Gastrocnemius medialis (tissue), 4 donors: ENCODE measurements at regions not wholly inside any gene's neighbourhood (a gene's known extent, or its start where the extent isn't known, plus 50 kb on each side); places are given as distances from the start of the nearest gene placed in this dataset.

ENCODE experiments used
- POLR2A ChIP-seq, 2 donors: fragments of 450-650 bp; IDR thresholded peaks; one replicate each; pipeline ENCODE4 v1.6.1; 2017; ENCODE audit warnings: antibody characterized with exemption in 2 of 2, mild to moderate bottlenecking in 2 of 2, moderate library complexity in 2 of 2
- TF ChIP-seq, protein P1 (sequence below), 5 experiments: fragments of 450-650 bp in 3 of 5; fragments of 200-600 bp in 2 of 5; sonication (generic) in 2 of 5; IDR thresholded peaks in 4 of 5; conservative IDR thresholded peaks in 1 of 5; 1 replicate in 4 of 5; 2 replicates in 1 of 5; pipeline ENCODE4 v1.5.1; 2016 to 2019; ENCODE audit warnings: antibody characterized with exemption in 5 of 5, mild to moderate bottlenecking in 3 of 5, moderate library complexity in 3 of 5

DNA sequence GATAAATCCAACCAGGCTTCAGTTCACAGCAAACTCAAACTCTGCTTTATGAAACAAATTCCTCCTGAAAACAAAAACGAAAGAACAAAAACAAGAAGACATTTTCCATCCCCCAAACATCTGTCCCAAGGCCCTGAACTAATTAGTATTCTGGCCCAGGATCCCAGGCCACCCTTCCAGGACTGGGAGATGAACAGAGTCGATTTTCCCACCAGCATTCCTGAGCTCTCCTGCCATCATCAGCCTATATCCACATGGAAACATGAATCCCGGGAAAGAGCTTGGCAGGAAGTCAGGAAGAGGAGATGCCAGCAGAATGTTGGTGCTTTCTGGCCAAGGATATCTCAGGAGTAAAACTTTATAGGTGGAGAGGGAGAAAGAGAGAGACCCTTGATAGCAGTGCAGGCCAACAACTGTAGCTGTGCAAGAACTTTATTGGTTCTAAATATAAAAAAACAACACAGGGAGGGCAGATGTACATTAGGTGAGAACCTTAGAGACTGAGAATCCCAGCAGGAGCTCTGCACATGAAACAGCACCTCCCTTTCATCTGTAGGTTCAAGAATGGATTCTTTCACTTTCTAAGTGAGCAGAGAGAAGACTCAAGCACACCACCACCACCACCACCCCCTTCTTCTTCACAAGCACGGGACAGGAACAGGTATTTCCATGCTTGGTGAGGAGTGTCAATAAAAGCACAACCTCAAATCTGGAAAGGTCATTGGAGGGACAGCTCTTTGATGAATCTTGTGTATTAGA is 190.7 kb upstream of the TAS2R1 start:
- TF ChIP-seq POLR2A (IDR thresholded peaks at IDR 0.05): no peak
- TF ChIP-seq, protein P1, sequence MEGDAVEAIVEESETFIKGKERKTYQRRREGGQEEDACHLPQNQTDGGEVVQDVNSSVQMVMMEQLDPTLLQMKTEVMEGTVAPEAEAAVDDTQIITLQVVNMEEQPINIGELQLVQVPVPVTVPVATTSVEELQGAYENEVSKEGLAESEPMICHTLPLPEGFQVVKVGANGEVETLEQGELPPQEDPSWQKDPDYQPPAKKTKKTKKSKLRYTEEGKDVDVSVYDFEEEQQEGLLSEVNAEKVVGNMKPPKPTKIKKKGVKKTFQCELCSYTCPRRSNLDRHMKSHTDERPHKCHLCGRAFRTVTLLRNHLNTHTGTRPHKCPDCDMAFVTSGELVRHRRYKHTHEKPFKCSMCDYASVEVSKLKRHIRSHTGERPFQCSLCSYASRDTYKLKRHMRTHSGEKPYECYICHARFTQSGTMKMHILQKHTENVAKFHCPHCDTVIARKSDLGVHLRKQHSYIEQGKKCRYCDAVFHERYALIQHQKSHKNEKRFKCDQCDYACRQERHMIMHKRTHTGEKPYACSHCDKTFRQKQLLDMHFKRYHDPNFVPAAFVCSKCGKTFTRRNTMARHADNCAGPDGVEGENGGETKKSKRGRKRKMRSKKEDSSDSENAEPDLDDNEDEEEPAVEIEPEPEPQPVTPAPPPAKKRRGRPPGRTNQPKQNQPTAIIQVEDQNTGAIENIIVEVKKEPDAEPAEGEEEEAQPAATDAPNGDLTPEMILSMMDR (IDR thresholded peaks at IDR 0.05 in 4 of 5, conservative IDR thresholded peaks at IDR 0.05 in 1 of 5): no peak
